Transverse colon (tissue), 4 donors: ENCODE measurements at regions not wholly inside any gene's neighbourhood (a gene's known extent, or its start where the extent isn't known, plus 50 kb on each side); places are given as distances from the start of the nearest gene placed in this dataset.

Experiments
- DNase-seq: peaks from one replicate; pipeline ENCODE4 v3.0.0-alpha.2; 2019
- H3K27ac ChIP-seq, 4 donors: fragments of 200-600 bp; sonication (generic); 2 replicates each; pipeline ENCODE4 v1.5.1; 2016 to 2018; ENCODE audit warnings: inconsistent platforms in 4 of 4
- H3K27me3 ChIP-seq: fragments of 200-600 bp; sonication (generic); 2 replicates; pipeline ENCODE4 v1.5.1; 2017; ENCODE audit warnings: inconsistent platforms
- H3K36me3 ChIP-seq, 4 donors: fragments of 200-600 bp; sonication (generic); 2 replicates each; pipeline ENCODE4 v1.5.1; 2017 to 2019; ENCODE audit warnings: inconsistent platforms in 4 of 4
- H3K4me1 ChIP-seq, 4 donors: fragments of 200-600 bp; sonication (generic); 2 replicates each; pipeline ENCODE4 v1.5.1; 2017 to 2020; ENCODE audit warnings: inconsistent platforms in 4 of 4
- H3K4me3 ChIP-seq, 4 donors: fragments of 200-600 bp; sonication (generic); 1 replicate in 1 of 4; 2 replicates in 3 of 4; pipeline versions ENCODE4 v1.5.1 to v1.6.1; 2017 to 2019; ENCODE audit warnings: inconsistent platforms in 4 of 4
- H3K9me3 ChIP-seq, 2 donors: fragments of 200-600 bp; sonication (generic); 2 replicates each; pipeline ENCODE4 v1.5.1; 2017 to 2019; ENCODE audit warnings: inconsistent platforms in 2 of 2
- CTCF ChIP-seq, 5 experiments: fragments of 200-600 bp in 3 of 5; fragments of 450-650 bp in 2 of 5; sonication (generic) in 3 of 5; IDR thresholded peaks; 1 replicate in 2 of 5; 2 replicates in 3 of 5; pipeline ENCODE4 v1.5.1; 2016 to 2017; ENCODE audit warnings: antibody characterized with exemption in 5 of 5, inconsistent platforms in 3 of 5, mild to moderate bottlenecking in 2 of 5, moderate library complexity in 1 of 5
- EP300 ChIP-seq: sonication (generic); formaldehyde crosslinking; IDR thresholded peaks from one replicate; pipeline ENCODE4 v1.6.1; 2017; ENCODE audit warnings: antibody characterized with exemption, low read depth
- POLR2A ChIP-seq: fragments of 450-650 bp; IDR thresholded peaks from one replicate; pipeline ENCODE4 v1.6.1; 2016; ENCODE audit warnings: antibody characterized with exemption, mild to moderate bottlenecking, moderate library complexity
- POLR2AphosphoS5 ChIP-seq, 3 donors: sonication (generic); formaldehyde crosslinking; IDR thresholded peaks; one replicate each; pipeline ENCODE4 v1.6.1; 2016; ENCODE audit warnings: antibody characterized with exemption in 3 of 3
- WGBS, 2 donors: methylation state at CpG; one replicate each; pipeline ENCODE4 v1.1.5; 2018; ENCODE audit warnings: low coverage in 1 of 2; 5-methylcytosine and 5-hydroxymethylcytosine counted together
- in situ Hi-C, 4 donors: fragments of 200-750 bp; cut with MboI; loops; one replicate each; pipeline versions ENCODE4 v1.15.0 to v1.15.1; 2017; ENCODE audit warnings: low sequenced_read_pairs in 3 of 4, low pct_ligation_motif_present in 1 of 4, low pct_unique_long_range_greater_than_20kb in 1 of 4
- intact Hi-C: fragments of 100-400 bp; cut with DNase I; formaldehyde crosslinking; loops from one replicate; pipeline ENCODE4 v1.15.1; 2023; ENCODE audit warnings: low total_unique reads

GRCh38 chr5:117889596-117889995, 1098.8 kb downstream of the DTWD2 start:
- H3K27ac ChIP-seq: no peak overlapping the region
- no peaks in the 10 kb centered on the region for H3K36me3 ChIP-seq
- no peak overlapping the region for H3K4me3 ChIP-seq
- no peak for TF ChIP-seq POLR2A
- no peak for TF ChIP-seq EP300
- no peak for TF ChIP-seq POLR2AphosphoS5 (IDR thresholded peaks at IDR 0.05)
- TF ChIP-seq CTCF (IDR thresholded peaks at IDR 0.05): no peak
- H3K4me1 ChIP-seq: no peaks in the 10 kb centered on the region
- in situ Hi-C loops: no loop called here
- intact Hi-C loops: no loop called here
- DNase-seq: no peak
- H3K27me3 ChIP-seq: no peaks in the 10 kb centered on the region
- no peaks in the 10 kb centered on the region for H3K9me3 ChIP-seq

- no peak for TF ChIP-seq CTCF (IDR thresholded peaks at IDR 0.05)
- no peak for TF ChIP-seq POLR2A
- no peak for TF ChIP-seq EP300
- no peak for TF ChIP-seq POLR2AphosphoS5 (IDR thresholded peaks at IDR 0.05)
- H3K27ac ChIP-seq: peak overlapping the region in 1 of 4 donors; percentile 23
- H3K4me1 ChIP-seq: no peaks in the 10 kb centered on the region
- DNase-seq: no peak
- WGBS, 2 donors: 16 to 34% methylated on average over 2 of the region's 2 CpGs
- intact Hi-C loops (no loop called here), in situ Hi-C loops (no loop called here)
- no peaks in the 10 kb centered on the region for H3K9me3 ChIP-seq
- H3K36me3 ChIP-seq: no peaks in the 10 kb centered on the region
- no peaks in the 10 kb centered on the region for H3K27me3 ChIP-seq
- peak overlapping the region in 1 of 4 donors; percentile 26 for H3K4me3 ChIP-seq
Observed at GRCh38 chr5:117888688-117889087, 1099.7 kb downstream of the DTWD2 start.

GRCh38 chr5:117881426-117882230, 1106.7 kb downstream of the DTWD2 start:
- Histone ChIP-seq H3K36me3 (no peaks in the 10 kb centered on the region), H3K4me1 (no peaks in the 10 kb centered on the region), H3K9me3 (no peaks in the 10 kb centered on the region), H3K4me3 (no peak overlapping the region), H3K27me3 (no peaks in the 10 kb centered on the region), H3K27ac (no peak overlapping the region)
- DNase-seq: no peak
- no peak for TF ChIP-seq POLR2AphosphoS5 (IDR thresholded peaks at IDR 0.05)
- no peak for TF ChIP-seq CTCF (IDR thresholded peaks at IDR 0.05)
- TF ChIP-seq EP300: no peak
- no peak for TF ChIP-seq POLR2A
- WGBS, 2 donors: 65 to 73% methylated on average over 3 to 4 of the region's 4 CpGs
- intact Hi-C loops (no loop called here), in situ Hi-C loops (no loop called here)

- Histone ChIP-seq H3K4me1 (no peaks in the 10 kb centered on the region), H3K36me3 (no peaks in the 10 kb centered on the region), H3K27ac (no peak overlapping the region), H3K4me3 (no peak overlapping the region), H3K9me3 (no peaks in the 10 kb centered on the region), H3K27me3 (no peaks in the 10 kb centered on the region)
- TF ChIP-seq POLR2A: no peak
- DNase-seq: no peak
- intact Hi-C loops: no loop called here
- in situ Hi-C loops: no loop called here
Observed at GRCh38 chr5:117880932-117881331, 1107.4 kb downstream of the DTWD2 start.

GRCh38 chr5:117877731-117878130, 1110.6 kb downstream of the DTWD2 start:
- Histone ChIP-seq H3K27me3 (no peaks in the 10 kb centered on the region), H3K27ac (no peak overlapping the region)

More at GRCh38 chr5:117877731-117878130, 1110.6 kb downstream of the DTWD2 start:
- DNase-seq: no peak
- Histone ChIP-seq H3K4me1 (no peaks in the 10 kb centered on the region), H3K4me3 (no peak overlapping the region), H3K9me3 (no peaks in the 10 kb centered on the region), H3K36me3 (no peaks in the 10 kb centered on the region)
- in situ Hi-C loops: no loop called here
- no peak for TF ChIP-seq POLR2AphosphoS5 (IDR thresholded peaks at IDR 0.05)
- no peak for TF ChIP-seq EP300
- TF ChIP-seq POLR2A: no peak
- no peak for TF ChIP-seq CTCF (IDR thresholded peaks at IDR 0.05)
- intact Hi-C loops: no loop called here
- 80% methylated on average over 2 of the region's 2 CpGs; no CpG with 5 or more reads in 1 of the 2 donors for WGBS, 2 donors
